H1 (cell line): ENCODE measurements at regions not wholly inside any gene's neighbourhood (a gene's known extent, or its start where the extent isn't known, plus 50 kb on each side); places are given as distances from the start of the nearest gene placed in this dataset.

ENCODE experiments used
- CTCF ChIA-PET: fragments of 300-600 bp; sonication (Branson Sonifier 250); formaldehyde crosslinking; loops from one replicate; lab custom pipeline; 2021; ENCODE audit not compliant: partially characterized antibody; lab: Charles Lee
- POLR2A ChIA-PET: fragments of 300-600 bp; sonication (Branson Sonifier 250); formaldehyde crosslinking; loops from one replicate; lab custom pipeline; 2021; ENCODE audit warnings: inconsistent platforms; ENCODE audit not compliant: partially characterized antibody; lab: Charles Lee
- DNase-seq, 2 experiments: peaks; one replicate each; pipeline versions ENCODE4 v3.0.0 to v3.0.0-alpha.2; 2010 to 2022; ENCODE audit warnings: low spot score in 2 of 2, low read depth in 1 of 2, mixed read lengths in 1 of 2
- FAIRE-seq: peaks from 2 replicates; lab custom pipeline; 2011; peaks lifted over from hg19 to GRCh38; lab: Jason Lieb, UNC
- H2AFZ ChIP-seq: 2 replicates; pipeline ENCODE4 v1.8.1; 2012; ENCODE audit warnings: low read length, inconsistent platforms
- H2AK5ac ChIP-seq: 2 replicates; pipeline ENCODE4 v1.6.1; 2013; ENCODE audit warnings: low read depth, low read length
- H2BK120ac ChIP-seq: replicated peaks from 2 replicates; pipeline ENCODE3; 2013; ENCODE audit warnings: low read depth, low read length, inconsistent platforms
- H2BK12ac ChIP-seq: 2 replicates; pipeline ENCODE4 v1.6.1; 2013; ENCODE audit warnings: low read depth, low read length
- H2BK15ac ChIP-seq: 2 replicates; pipeline ENCODE4 v1.6.1; 2013; ENCODE audit warnings: low read length
- H2BK20ac ChIP-seq: 2 replicates; pipeline ENCODE4 v1.6.1; 2013; ENCODE audit warnings: low read length
- H2BK5ac ChIP-seq: 2 replicates; pipeline ENCODE4 v1.6.1; 2013; ENCODE audit warnings: low read depth, low read length
- H3K14ac ChIP-seq: 2 replicates; pipeline ENCODE4 v1.6.1; 2013; ENCODE audit warnings: inconsistent platforms; ENCODE audit not compliant: insufficient read length
- H3K18ac ChIP-seq: 2 replicates; pipeline ENCODE4 v1.6.1; 2013; ENCODE audit warnings: low read length; ENCODE audit errors: extremely low read depth
- H3K23ac ChIP-seq: 2 replicates; pipeline ENCODE4 v1.6.1; 2013; ENCODE audit warnings: inconsistent platforms; ENCODE audit not compliant: insufficient read length
- H3K23me2 ChIP-seq: 2 replicates; pipeline ENCODE4 v1.6.1; 2013; ENCODE audit warnings: low read depth, low read length
- H3K27ac ChIP-seq: 2 replicates; pipeline ENCODE4 v1.6.1; 2011; ENCODE audit warnings: low read depth, low read length, inconsistent platforms
- H3K27me3 ChIP-seq, 4 experiments: replicated peaks in 1 of 4; 1 replicate in 1 of 4; 2 replicates in 3 of 4; pipeline versions ENCODE4 v1.6.1 to v1.8.1; 2011 to 2013; ENCODE audit warnings: low read length in 3 of 4, mild to moderate bottlenecking in 3 of 4, inconsistent platforms in 2 of 4, mixed read lengths in 2 of 4, moderate library complexity in 1 of 4; ENCODE audit not compliant: control insufficient read depth in 3 of 4, insufficient read depth in 3 of 4; ENCODE audit errors: extremely low read depth in 1 of 4
- H3K36me3 ChIP-seq, 4 experiments: 2 replicates each; pipeline versions ENCODE4 v1.6.1 to v1.8.1; 2011 to 2013; ENCODE audit warnings: mild to moderate bottlenecking in 4 of 4, low read length in 3 of 4, moderate library complexity in 2 of 4, control low read depth in 1 of 4, inconsistent platforms in 1 of 4; ENCODE audit not compliant: insufficient read depth in 4 of 4, control insufficient read depth in 2 of 4
- H3K4ac ChIP-seq: replicated peaks from 2 replicates; pipeline ENCODE3; 2013; ENCODE audit warnings: low read length, low read depth, mixed read lengths, inconsistent platforms; ENCODE audit not compliant: insufficient read length
- H3K4me1 ChIP-seq, 4 experiments: replicated peaks in 1 of 4; 1 replicate in 1 of 4; 2 replicates in 3 of 4; pipeline versions ENCODE4 v1.6.1 to v1.8.1; 2011 to 2013; ENCODE audit warnings: low read length in 3 of 4, inconsistent platforms in 2 of 4, mixed read lengths in 1 of 4; ENCODE audit not compliant: insufficient read depth in 4 of 4, control insufficient read depth in 3 of 4
- H3K4me2 ChIP-seq, 2 experiments: 2 replicates each; pipeline versions ENCODE4 v1.6.1 to v1.8.1; 2011 to 2013; ENCODE audit warnings: low read depth in 2 of 2, low read length in 2 of 2, control low read depth in 1 of 2, inconsistent platforms in 1 of 2, mild to moderate bottlenecking in 1 of 2; ENCODE audit not compliant: insufficient read depth in 1 of 2
- H3K4me3 ChIP-seq, 4 experiments: fragments of 200-600, 300-600 bp in 1 of 4; sonication (generic), shearing (Covaris generic), sonication (Bioruptor Twin) in 1 of 4; 2 replicates each; pipeline versions ENCODE4 v1.5.1 to v1.8.1; 2011 to 2016; ENCODE audit warnings: low read length in 4 of 4, low read depth in 3 of 4, control low read depth in 2 of 4, inconsistent platforms in 2 of 4, mild to moderate bottlenecking in 2 of 4, mixed read lengths in 1 of 4, moderate library complexity in 1 of 4; ENCODE audit not compliant: insufficient read depth in 2 of 4; ENCODE audit errors: extremely low read depth in 1 of 4
- H3K56ac ChIP-seq: replicated peaks from 2 replicates; pipeline ENCODE3; 2013; ENCODE audit warnings: low read depth, mild to moderate bottlenecking, mixed read lengths, low read length, inconsistent platforms; ENCODE audit not compliant: insufficient read length
- H3K79me1 ChIP-seq: 2 replicates; pipeline ENCODE4 v1.6.1; 2013; ENCODE audit warnings: low read depth, low read length, control low read depth
- H3K79me2 ChIP-seq, 2 experiments: 2 replicates each; pipeline versions ENCODE4 v1.6.1 to v1.8.1; 2012 to 2013; ENCODE audit warnings: low read length in 2 of 2, mild to moderate bottlenecking in 2 of 2, inconsistent platforms in 1 of 2; ENCODE audit not compliant: insufficient read depth in 2 of 2, control insufficient read depth in 1 of 2
- H3K9ac ChIP-seq, 4 experiments: replicated peaks in 1 of 4; 1 replicate in 1 of 4; 2 replicates in 3 of 4; pipeline versions ENCODE4 v1.6.1 to v1.8.1; 2011 to 2013; ENCODE audit warnings: low read depth in 3 of 4, low read length in 3 of 4, control low read depth in 2 of 4, mild to moderate bottlenecking in 2 of 4, moderate library complexity in 2 of 4, inconsistent platforms in 1 of 4; ENCODE audit errors: extremely low read depth in 1 of 4
- H3K9me3 ChIP-seq, 2 experiments: 2 replicates each; pipeline versions ENCODE4 v1.6.1 to v1.8.1; 2012 to 2013; ENCODE audit warnings: mild to moderate bottlenecking in 2 of 2, moderate library complexity in 2 of 2, control low read depth in 1 of 2, inconsistent platforms in 1 of 2, low read depth in 1 of 2, low read length in 1 of 2, mixed read lengths in 1 of 2; ENCODE audit not compliant: insufficient read depth in 2 of 2
- H4K20me1 ChIP-seq, 2 experiments: replicated peaks in 1 of 2; 2 replicates each; pipeline versions ENCODE3 to v1.8.1; 2011 to 2013; ENCODE audit warnings: inconsistent platforms in 2 of 2, low read length in 2 of 2, mild to moderate bottlenecking in 1 of 2; ENCODE audit not compliant: insufficient read depth in 2 of 2, control insufficient read depth in 1 of 2
- H4K5ac ChIP-seq: 2 replicates; pipeline ENCODE4 v1.6.1; 2013; ENCODE audit warnings: low read length, low read depth, mixed read lengths, inconsistent platforms; ENCODE audit not compliant: insufficient read length
- H4K8ac ChIP-seq: 2 replicates; pipeline ENCODE4 v1.8.0; 2013; ENCODE audit warnings: mild to moderate bottlenecking, moderate library complexity, low read length, inconsistent platforms; ENCODE audit not compliant: insufficient read depth; ENCODE audit errors: extremely low read depth
- H4K91ac ChIP-seq: replicated peaks from 2 replicates; pipeline ENCODE3; 2013; ENCODE audit warnings: low read length, mixed read lengths, inconsistent platforms; ENCODE audit not compliant: insufficient read length
- CTCF ChIP-seq, 3 experiments: IDR thresholded peaks; 1 replicate in 2 of 3; 2 replicates in 1 of 3; pipeline versions ENCODE4 v1.5.1 to v1.6.1; 2011; ENCODE audit warnings: low read length in 3 of 3, mild to moderate bottlenecking in 3 of 3, inconsistent platforms in 2 of 3, low read depth in 1 of 3, moderate library complexity in 1 of 3; ENCODE audit not compliant: insufficient read depth in 1 of 3; ENCODE audit errors: control extremely low read depth in 1 of 3
- JUN ChIP-seq: IDR thresholded peaks from 2 replicates; pipeline ENCODE4 v1.6.1; 2011; ENCODE audit warnings: low read depth, mild to moderate bottlenecking, improper control_type of control experiment, low read length
- RAD21 ChIP-seq, 2 experiments: IDR thresholded peaks in 1 of 2; conservative IDR thresholded peaks in 1 of 2; 2 replicates each; pipeline ENCODE4 v1.6.1; 2011; ENCODE audit warnings: low read depth in 2 of 2, low read length in 2 of 2, improper control_type of control experiment in 1 of 2, inconsistent platforms in 1 of 2, mild to moderate bottlenecking in 1 of 2, moderate library complexity in 1 of 2
- TEAD4 ChIP-seq: IDR thresholded peaks from 2 replicates; pipeline ENCODE4 v1.6.1; 2012; ENCODE audit warnings: low read depth, low read length, inconsistent platforms, mixed read lengths
- WGBS, 2 experiments: shearing (Covaris generic) in 1 of 2; methylation state at CpG; one replicate each; pipeline versions ENCODE4 v1.1.6 to v1.1.7; 2013 to 2015; ENCODE audit warnings: low lambda C conversion rate in 2 of 2, mixed read lengths in 2 of 2, inconsistent platforms in 1 of 2, low coverage in 1 of 2, missing lambda C conversion rate in 1 of 2; ENCODE audit not compliant: insufficient replicate concordance in 2 of 2, insufficient coverage in 1 of 2, insufficient read length in 1 of 2; ENCODE audit errors: extremely low coverage in 1 of 2, missing lambda C conversion rate in 1 of 2; 5-methylcytosine and 5-hydroxymethylcytosine counted together

- Histone ChIP-seq H3K36me3 (no peaks in the 10 kb centered on the region), H2BK120ac (no peak overlapping the region), H3K79me1 (no peaks in the 10 kb centered on the region), H4K8ac (no peak overlapping the region), H3K4me3 (no peak overlapping the region), H3K79me2 (no peaks in the 10 kb centered on the region), H3K56ac (no peak overlapping the region), H3K18ac (no peak overlapping the region), H4K5ac (no peak overlapping the region), H3K4me1 (no peaks in the 10 kb centered on the region), H3K27me3 (no peaks in the 10 kb centered on the region), H3K4me2 (no peak overlapping the region), H2BK12ac (no peak overlapping the region), H2BK15ac (no peak overlapping the region), H3K23me2 (no peaks in the 10 kb centered on the region), H4K20me1 (no peaks in the 10 kb centered on the region), H3K4ac (no peak overlapping the region), H3K27ac (no peak overlapping the region), H3K23ac (no peak overlapping the region), H2BK5ac (no peak overlapping the region), H3K14ac (no peak overlapping the region), H4K91ac (no peak overlapping the region), H2AK5ac (no peak overlapping the region), H2AFZ (no peak overlapping the region), H3K9me3 (no peaks in the 10 kb centered on the region), H3K9ac (no peak overlapping the region), H2BK20ac (peak overlapping the region; percentile 24; the same call in 1 of the 2 replicates)
- CTCF ChIA-PET: interaction anchor here (0.7 to 2.0 kb wide), 16 partner anchors 8 to 251 kb away, joined by 3 to 7 read pairs (median 4); partner anchors contain the start of gene CYP1B1
- DNase-seq (no peak), FAIRE-seq (no peak)
- TF ChIP-seq RAD21 (IDR thresholded peaks at IDR 0.05 in 1 of 2, conservative IDR thresholded peaks at IDR 0.05 in 1 of 2; ENCODE audit: low read depth in 2 of 2, low read length in 2 of 2): peak; percentile 19 to 50; a peak in 2 of 4 replicates
- no peak for TF ChIP-seq TEAD4
- peak in 2 of 3 experiments; percentile 11 to 20; a peak in 2 of 4 replicates for TF ChIP-seq CTCF (IDR thresholded peaks at IDR 0.05; ENCODE audit: control extremely low read depth in 1 of 3, insufficient read depth in 1 of 3, low read depth in 1 of 3, low read length in 3 of 3)
- no peak for TF ChIP-seq JUN
- WGBS, 2 experiments: 93% methylated on average over 9 of the region's 9 CpGs; no CpG with 5 or more reads in 1 of the 2 experiments
- POLR2A ChIA-PET: no interaction called here
Measured at GRCh38 chr2:38233231-38233983, 143.7 kb downstream of the ATL2 start.
